Fibroblast of lung (primary cell): ENCODE measurements at regions not wholly inside any gene's neighbourhood (a gene's known extent, or its start where the extent isn't known, plus 50 kb on each side); places are given as distances from the start of the nearest gene placed in this dataset.

Experiments used
- EZH2 ChIP-seq: IDR thresholded peaks from 2 replicates; pipeline ENCODE4 v1.5.1; 2012; ENCODE audit warnings: low read length, control low read depth, mild to moderate bottlenecking; ENCODE audit errors: missing control alignments
- TF ChIP-seq, protein P1 (sequence below), 2 donors: IDR thresholded peaks in 1 of 2; conservative IDR thresholded peaks in 1 of 2; 1 replicate in 1 of 2; 2 replicates in 1 of 2; pipeline ENCODE4 v1.5.1; 2011 to 2012; ENCODE audit warnings: low read length in 2 of 2, control low read depth in 1 of 2, inconsistent platforms in 1 of 2, low read depth in 1 of 2, mild to moderate bottlenecking in 1 of 2

DNA sequence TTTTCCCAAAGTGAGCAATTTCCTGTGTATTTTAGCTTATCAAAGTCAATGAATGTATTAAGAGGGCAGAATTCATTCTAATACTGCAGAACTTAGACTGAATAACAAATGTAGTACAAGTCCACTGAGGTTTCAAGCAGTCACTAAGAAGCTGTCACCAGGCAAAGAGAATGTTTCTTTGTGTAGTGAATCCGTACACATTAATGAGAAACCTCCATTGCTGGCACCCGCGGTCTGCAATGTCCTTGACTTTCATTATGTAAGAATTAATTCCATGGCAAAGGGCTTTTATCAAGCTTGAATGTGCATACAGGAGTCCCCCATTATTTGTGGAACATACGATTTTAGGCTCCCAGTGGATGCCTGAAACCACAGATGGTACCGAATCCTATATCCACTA is 719.5 kb upstream of the TMPRSS15 start:
- TF ChIP-seq, protein P1, sequence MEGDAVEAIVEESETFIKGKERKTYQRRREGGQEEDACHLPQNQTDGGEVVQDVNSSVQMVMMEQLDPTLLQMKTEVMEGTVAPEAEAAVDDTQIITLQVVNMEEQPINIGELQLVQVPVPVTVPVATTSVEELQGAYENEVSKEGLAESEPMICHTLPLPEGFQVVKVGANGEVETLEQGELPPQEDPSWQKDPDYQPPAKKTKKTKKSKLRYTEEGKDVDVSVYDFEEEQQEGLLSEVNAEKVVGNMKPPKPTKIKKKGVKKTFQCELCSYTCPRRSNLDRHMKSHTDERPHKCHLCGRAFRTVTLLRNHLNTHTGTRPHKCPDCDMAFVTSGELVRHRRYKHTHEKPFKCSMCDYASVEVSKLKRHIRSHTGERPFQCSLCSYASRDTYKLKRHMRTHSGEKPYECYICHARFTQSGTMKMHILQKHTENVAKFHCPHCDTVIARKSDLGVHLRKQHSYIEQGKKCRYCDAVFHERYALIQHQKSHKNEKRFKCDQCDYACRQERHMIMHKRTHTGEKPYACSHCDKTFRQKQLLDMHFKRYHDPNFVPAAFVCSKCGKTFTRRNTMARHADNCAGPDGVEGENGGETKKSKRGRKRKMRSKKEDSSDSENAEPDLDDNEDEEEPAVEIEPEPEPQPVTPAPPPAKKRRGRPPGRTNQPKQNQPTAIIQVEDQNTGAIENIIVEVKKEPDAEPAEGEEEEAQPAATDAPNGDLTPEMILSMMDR (conservative IDR thresholded peaks at IDR 0.05 in 1 of 2, IDR thresholded peaks at IDR 0.05 in 1 of 2; ENCODE audit: low read depth in 1 of 2, low read length in 2 of 2) = no peak
- TF ChIP-seq EZH2 = no peak
